ENCODE measurements at regions not wholly inside any gene's neighbourhood (a gene's known extent, or its start where the extent isn't known, plus 50 kb on each side); places are given as distances from the start of the nearest gene placed in this dataset.
"Not testable (repeated sequence)": the region's sequence is repeated elsewhere in the genome, so short reads cannot be mapped to it uniquely, and the experiment has no call there.

DNA sequence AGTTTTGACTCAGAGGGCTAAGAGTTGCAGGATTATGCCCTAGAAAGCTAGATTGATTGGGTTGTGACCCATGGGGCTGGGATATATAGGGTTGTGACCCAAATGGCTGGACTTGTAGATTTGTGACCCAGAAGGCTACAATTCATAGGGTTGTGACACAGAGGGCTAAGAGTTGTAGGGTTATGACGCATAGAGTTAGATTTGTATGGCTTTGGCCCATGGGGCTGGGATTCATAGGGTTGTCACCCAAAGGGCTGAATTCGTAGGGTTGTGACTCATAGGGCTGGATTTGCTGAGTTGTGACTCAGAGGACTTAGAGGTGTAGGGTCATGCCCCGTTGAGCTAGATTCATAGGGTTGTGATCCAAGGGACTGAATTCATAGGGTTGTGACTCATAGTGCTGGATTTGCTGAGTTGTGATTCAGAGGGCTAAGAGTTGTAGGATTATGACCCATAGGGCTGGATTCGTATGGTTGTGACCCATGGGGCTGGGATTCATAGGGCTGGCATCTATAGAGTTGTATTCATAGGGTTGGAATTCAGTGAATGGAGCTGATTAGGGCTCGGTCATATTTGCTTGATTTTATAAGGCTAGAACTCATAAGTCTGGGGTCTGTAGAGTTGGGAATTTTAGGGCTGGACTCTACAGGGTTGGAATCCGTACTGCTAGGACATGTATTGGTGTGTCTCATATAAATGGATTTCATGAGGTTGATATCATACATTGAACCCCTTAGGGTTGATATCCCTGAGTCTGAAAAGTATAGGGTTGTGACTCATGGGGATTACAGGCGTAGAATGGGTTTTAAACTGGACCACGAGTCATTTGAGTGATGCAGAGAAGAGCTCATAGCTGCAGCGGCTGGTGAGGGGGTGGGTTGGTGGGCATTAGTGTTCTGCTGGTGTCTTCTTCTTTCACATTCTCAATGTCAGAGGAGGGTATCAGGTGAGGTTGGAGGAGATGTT is 125.7 kb downstream of the CRLF2 start:
- TF ChIP-seq, protein P1, sequence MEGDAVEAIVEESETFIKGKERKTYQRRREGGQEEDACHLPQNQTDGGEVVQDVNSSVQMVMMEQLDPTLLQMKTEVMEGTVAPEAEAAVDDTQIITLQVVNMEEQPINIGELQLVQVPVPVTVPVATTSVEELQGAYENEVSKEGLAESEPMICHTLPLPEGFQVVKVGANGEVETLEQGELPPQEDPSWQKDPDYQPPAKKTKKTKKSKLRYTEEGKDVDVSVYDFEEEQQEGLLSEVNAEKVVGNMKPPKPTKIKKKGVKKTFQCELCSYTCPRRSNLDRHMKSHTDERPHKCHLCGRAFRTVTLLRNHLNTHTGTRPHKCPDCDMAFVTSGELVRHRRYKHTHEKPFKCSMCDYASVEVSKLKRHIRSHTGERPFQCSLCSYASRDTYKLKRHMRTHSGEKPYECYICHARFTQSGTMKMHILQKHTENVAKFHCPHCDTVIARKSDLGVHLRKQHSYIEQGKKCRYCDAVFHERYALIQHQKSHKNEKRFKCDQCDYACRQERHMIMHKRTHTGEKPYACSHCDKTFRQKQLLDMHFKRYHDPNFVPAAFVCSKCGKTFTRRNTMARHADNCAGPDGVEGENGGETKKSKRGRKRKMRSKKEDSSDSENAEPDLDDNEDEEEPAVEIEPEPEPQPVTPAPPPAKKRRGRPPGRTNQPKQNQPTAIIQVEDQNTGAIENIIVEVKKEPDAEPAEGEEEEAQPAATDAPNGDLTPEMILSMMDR (IDR thresholded peaks at IDR 0.05), result no peak
- H3K4me1 Mint-ChIP-seq (ENCODE audit: unreplicated experiment), result no peaks in the 10 kb centered on the region
- peaks cover 37% of the 10 kb centered on the region for H3K9me3 Mint-ChIP-seq (ENCODE audit: unreplicated experiment)
- no peak overlapping the region for H3K4me3 Mint-ChIP-seq (ENCODE audit: unreplicated experiment)
- no peak for DNase-seq (ENCODE audit: extremely low spot score, unreplicated experiment)
- no peaks in the 10 kb centered on the region for H3K36me3 Mint-ChIP-seq (ENCODE audit: unreplicated experiment)
- no peaks in the 10 kb centered on the region for H3K27me3 Mint-ChIP-seq (ENCODE audit: unreplicated experiment)
- H3K27ac Mint-ChIP-seq (ENCODE audit: unreplicated experiment), result no peak overlapping the region

DNA sequence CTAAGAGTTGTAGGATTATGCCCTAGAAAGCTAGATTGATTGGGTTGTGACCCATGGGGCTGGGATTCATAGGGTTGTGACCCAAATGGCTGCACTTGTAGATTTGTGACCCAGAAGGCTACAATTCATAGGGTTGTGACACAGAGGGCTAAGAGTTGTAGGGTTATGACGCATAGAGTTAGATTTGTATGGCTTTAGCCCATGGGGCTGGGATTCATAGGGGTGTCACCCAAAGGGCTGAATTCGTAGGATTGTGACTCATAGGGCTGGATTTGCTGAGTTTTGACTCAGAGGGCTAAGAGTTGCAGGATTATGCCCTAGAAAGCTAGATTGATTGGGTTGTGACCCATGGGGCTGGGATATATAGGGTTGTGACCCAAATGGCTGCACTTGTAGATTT is 126.6 kb downstream of the CRLF2 start:
- not testable (repeated sequence) for H3K27ac Mint-ChIP-seq (ENCODE audit: unreplicated experiment); H3K4me1 Mint-ChIP-seq (ENCODE audit: unreplicated experiment); H3K4me3 Mint-ChIP-seq (ENCODE audit: unreplicated experiment); DNase-seq (ENCODE audit: extremely low spot score, unreplicated experiment); H3K27me3 Mint-ChIP-seq (ENCODE audit: unreplicated experiment); H3K36me3 Mint-ChIP-seq (ENCODE audit: unreplicated experiment)
- peaks cover 37% of the 10 kb centered on the region for H3K9me3 Mint-ChIP-seq (ENCODE audit: unreplicated experiment)

DNA sequence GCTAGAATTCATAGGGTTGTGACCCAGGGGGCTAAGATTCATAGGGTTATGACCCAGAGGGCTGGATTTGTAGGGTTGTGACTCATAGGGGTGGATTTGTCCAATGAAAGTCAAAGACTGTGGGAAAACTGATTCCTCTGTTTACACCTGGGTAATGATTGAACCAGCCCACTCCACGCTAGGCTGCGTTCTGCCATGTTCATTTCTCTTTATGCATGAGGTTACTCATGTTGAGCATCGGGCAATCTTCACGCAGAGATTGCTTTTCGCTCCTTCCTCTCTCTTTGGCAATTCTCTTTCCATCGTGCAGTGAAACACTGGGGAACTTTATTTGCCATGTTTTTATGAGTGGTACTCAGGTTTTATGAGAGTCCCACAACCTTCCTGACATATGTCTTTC is 127.8 kb downstream of the CRLF2 start:
- DNase-seq (ENCODE audit: extremely low spot score, unreplicated experiment), result no peak
- no peak overlapping the region for H3K27ac Mint-ChIP-seq (ENCODE audit: unreplicated experiment)
- H3K4me1 Mint-ChIP-seq (ENCODE audit: unreplicated experiment), result no peaks in the 10 kb centered on the region
- no peaks in the 10 kb centered on the region for H3K27me3 Mint-ChIP-seq (ENCODE audit: unreplicated experiment)
- peaks cover 33% of the 10 kb centered on the region for H3K9me3 Mint-ChIP-seq (ENCODE audit: unreplicated experiment)
- no peaks in the 10 kb centered on the region for H3K36me3 Mint-ChIP-seq (ENCODE audit: unreplicated experiment)
- TF ChIP-seq, protein P1 (IDR thresholded peaks at IDR 0.05), result no peak
- no peak overlapping the region for H3K4me3 Mint-ChIP-seq (ENCODE audit: unreplicated experiment)

DNA sequence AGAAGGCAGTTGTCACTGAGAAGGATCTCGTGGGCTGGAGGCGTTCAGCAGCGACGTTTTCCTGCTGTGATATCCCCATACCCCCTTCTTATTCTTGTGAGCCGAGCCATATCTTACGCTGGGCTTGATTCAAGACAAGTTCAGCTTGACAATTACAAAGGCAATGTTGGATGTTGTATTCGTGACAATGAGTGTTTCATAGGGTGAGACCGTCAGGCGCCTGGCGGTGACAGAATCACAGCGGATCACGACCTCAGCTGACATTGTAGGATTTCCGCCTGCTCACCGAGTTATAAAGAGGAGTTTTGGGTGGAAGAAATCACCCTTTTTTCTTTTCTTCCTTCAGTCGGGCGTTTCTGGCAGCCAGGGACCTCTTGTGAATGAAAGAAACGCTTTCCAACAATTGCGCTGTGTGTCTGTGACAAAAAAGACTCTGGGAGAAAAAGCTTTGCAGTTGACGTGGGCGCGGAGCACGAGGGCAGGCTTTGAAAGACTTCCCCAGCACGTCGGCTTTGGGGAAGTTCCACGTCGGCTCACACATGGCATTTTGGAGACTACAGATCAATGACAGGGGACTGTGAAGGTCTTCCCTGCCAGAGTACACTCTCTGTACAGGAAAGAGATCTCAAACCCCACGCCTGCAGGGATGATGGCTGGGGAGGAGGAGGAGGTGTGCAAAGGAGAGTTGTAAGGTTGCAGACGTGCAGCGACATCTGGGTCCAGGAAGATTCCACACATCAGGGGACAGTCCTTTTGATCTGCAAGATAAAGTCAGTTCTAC is 135.4 kb downstream of the CRLF2 start:
- Mint-ChIP-seq H3K4me1 (ENCODE audit: unreplicated experiment) (no peaks in the 10 kb centered on the region), H3K9me3 (ENCODE audit: unreplicated experiment) (peaks cover 7% of the 10 kb centered on the region), H3K36me3 (ENCODE audit: unreplicated experiment) (no peaks in the 10 kb centered on the region), H3K4me3 (ENCODE audit: unreplicated experiment) (no peak overlapping the region), H3K27me3 (ENCODE audit: unreplicated experiment) (peaks cover 2% of the 10 kb centered on the region), H3K27ac (ENCODE audit: unreplicated experiment) (no peak overlapping the region)
- TF ChIP-seq, protein P1 (IDR thresholded peaks at IDR 0.05), result no peak
- DNase-seq (ENCODE audit: extremely low spot score, unreplicated experiment), result no peak

DNA sequence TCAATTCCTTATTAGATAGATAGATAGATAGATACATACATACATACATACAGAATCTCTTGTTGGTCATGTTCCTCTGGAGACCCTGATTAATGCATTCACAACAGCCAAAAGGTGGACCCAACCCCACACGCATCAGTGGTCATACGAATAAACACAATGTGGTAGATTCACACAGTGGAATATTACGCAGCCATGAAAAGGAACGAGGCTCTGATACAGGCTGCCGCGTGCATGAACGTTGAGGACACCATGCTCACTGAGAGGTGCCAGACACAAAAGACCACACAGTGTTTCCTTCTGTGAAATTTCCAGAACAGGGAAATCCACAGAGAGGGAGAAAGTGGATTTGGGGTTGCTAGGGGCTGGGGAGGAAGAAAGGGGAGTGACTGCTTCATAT is 136.7 kb downstream of the CRLF2 start:
- H3K27me3 Mint-ChIP-seq (ENCODE audit: unreplicated experiment), result peaks cover 2% of the 10 kb centered on the region
- no peak for DNase-seq (ENCODE audit: extremely low spot score, unreplicated experiment)
- no peak overlapping the region for H3K27ac Mint-ChIP-seq (ENCODE audit: unreplicated experiment)
- no peaks in the 10 kb centered on the region for H3K36me3 Mint-ChIP-seq (ENCODE audit: unreplicated experiment)
- no peaks in the 10 kb centered on the region for H3K4me1 Mint-ChIP-seq (ENCODE audit: unreplicated experiment)
- TF ChIP-seq, protein P1 (IDR thresholded peaks at IDR 0.05), result no peak
- H3K9me3 Mint-ChIP-seq (ENCODE audit: unreplicated experiment), result peaks cover 7% of the 10 kb centered on the region
- no peak overlapping the region for H3K4me3 Mint-ChIP-seq (ENCODE audit: unreplicated experiment)

All from osteocyte (in vitro differentiated cells).